ENCODE measurements at regions not wholly inside any gene's neighbourhood (a gene's known extent, or its start where the extent isn't known, plus 50 kb on each side); places are given as distances from the start of the nearest gene placed in this dataset.

DNA sequence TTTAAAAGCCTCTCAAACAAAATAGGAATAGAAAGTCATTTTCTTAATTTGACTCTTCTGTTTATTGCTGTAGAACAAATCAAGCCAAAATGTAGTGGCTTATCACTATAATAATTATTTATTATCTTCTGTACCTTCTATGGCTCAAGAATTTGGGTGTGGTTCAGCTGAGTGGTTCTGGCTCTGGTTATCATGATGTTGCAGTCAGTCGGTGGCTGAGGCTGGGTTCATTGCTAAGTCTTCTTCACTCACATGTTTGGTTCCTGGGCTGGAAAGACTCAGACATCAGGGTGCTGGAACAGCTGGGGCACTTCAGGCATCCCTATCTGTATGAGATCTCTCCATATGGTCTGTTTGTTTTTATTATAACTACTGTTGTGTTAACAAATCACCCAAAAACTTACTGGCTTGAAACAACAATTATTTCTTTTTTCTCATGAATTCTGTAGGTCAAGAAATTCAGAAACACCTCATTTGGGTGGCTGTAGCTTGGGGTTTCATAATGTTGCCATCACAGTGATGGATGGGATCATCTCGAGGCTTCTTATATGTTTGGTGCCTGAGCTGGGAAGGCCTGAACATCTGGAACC is 165.5 kb upstream of the FOXN2 start:
- no peak overlapping the region for H3K4me3 ChIP-seq (ENCODE audit: control insufficient read depth, low read depth, low read length)
- no peak for DNase-seq (ENCODE audit: low read depth)
- TF ChIP-seq, protein P1, sequence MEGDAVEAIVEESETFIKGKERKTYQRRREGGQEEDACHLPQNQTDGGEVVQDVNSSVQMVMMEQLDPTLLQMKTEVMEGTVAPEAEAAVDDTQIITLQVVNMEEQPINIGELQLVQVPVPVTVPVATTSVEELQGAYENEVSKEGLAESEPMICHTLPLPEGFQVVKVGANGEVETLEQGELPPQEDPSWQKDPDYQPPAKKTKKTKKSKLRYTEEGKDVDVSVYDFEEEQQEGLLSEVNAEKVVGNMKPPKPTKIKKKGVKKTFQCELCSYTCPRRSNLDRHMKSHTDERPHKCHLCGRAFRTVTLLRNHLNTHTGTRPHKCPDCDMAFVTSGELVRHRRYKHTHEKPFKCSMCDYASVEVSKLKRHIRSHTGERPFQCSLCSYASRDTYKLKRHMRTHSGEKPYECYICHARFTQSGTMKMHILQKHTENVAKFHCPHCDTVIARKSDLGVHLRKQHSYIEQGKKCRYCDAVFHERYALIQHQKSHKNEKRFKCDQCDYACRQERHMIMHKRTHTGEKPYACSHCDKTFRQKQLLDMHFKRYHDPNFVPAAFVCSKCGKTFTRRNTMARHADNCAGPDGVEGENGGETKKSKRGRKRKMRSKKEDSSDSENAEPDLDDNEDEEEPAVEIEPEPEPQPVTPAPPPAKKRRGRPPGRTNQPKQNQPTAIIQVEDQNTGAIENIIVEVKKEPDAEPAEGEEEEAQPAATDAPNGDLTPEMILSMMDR (conservative IDR thresholded peaks at IDR 0.05; ENCODE audit: control insufficient read depth, insufficient read depth, low read depth, low read length): no peak

DNA sequence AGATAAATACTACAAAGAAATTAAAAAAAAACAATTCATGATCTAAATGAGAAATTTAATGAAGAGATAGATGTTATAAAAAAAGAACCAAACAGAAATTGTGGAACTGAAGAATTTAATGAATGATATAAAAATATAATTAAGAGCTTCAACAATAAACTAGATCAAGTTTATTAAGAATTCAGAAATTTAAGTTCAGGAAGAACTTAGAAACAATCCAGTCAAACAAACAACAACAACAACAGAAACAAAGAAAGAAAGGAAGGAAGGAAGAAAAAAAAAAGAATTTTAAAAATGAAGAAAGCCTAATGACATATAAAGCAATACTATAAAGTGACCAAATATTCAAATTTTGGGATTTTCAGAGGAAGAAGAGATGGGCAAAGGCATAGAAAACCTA is 157.3 kb upstream of the FOXN2 start:
- DNase-seq (ENCODE audit: low read depth): no peak
- no peak overlapping the region for H3K4me3 ChIP-seq (ENCODE audit: control insufficient read depth, low read depth, low read length)
- TF ChIP-seq, protein P1 (conservative IDR thresholded peaks at IDR 0.05; ENCODE audit: control insufficient read depth, insufficient read depth, low read depth, low read length): no peak

DNA sequence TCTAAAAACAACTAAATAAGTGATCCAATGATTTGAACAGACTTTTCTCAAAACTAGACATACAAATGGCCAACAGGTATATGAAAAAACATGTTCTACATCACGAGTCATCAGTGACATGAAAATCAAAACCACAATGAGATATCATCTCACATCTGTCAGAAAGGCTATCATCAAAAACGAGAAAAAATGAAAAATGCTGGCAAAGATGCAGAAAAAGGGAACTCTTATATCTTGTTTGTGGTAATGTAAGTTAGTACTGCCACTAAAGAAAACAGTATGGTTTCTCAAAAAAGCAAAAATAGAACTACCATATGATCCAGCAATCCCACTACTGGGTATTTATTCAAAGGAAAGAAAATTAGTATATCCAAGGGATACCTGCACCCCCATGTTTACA is 152.9 kb upstream of the FOXN2 start:
- TF ChIP-seq, protein P1 (conservative IDR thresholded peaks at IDR 0.05; ENCODE audit: control insufficient read depth, insufficient read depth, low read depth, low read length): no peak
- DNase-seq (ENCODE audit: low read depth): no peak
- H3K4me3 ChIP-seq (ENCODE audit: control insufficient read depth, low read depth, low read length): no peak overlapping the region

DNA sequence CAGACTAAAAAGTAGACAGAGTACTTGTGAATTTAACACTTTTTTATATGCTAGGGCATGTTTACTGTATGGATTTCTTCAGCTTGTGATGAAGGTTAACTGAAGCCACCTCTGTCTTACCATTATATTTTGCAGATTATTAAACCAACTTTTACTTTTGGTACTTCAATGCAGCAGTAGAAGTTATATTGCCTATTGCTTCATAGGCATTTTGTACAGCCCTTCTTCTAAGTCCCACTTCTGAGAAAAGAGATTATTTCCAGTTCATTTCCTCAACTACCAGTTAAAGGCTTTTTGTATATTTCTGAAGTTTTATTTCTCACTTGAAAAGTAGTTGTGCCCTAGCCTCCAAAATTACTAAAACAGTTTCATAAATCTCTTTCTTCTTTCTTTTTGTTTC is 151.7 kb upstream of the FOXN2 start:
- DNase-seq (ENCODE audit: low read depth): no peak
- TF ChIP-seq, protein P1 (conservative IDR thresholded peaks at IDR 0.05; ENCODE audit: control insufficient read depth, insufficient read depth, low read depth, low read length): no peak
- no peak overlapping the region for H3K4me3 ChIP-seq (ENCODE audit: control insufficient read depth, low read depth, low read length)

DNA sequence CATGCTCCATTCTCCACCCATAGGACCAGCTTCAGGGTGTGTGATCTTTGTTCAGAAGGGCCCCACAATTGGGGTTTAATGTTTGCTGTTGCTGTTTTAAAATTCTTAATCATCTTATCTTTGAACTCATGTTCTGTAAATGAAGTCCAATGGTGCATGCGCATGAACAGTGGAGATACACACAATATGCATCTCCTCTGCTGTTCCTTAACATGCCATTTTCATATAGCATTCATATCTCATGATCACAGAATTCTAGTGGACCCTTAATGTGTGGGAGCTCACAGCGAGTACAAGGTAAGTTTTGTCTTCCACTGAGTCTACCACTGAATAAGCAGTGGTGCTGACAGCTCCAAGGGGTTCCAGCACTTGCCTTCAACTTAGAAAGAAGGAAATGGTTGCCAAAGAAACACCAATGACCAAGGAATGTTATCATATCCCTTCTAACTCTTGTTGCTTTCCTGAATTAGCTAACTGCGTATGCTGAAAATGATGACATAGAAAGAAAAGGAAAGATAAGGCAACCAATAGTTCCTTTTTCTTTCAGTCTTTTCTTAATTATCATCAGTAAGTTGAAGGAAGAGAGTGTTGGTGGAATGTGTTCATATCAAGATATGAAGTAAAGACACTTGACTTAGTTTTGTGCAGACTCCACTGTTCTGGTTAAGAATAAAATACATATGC is 149.3 kb upstream of the FOXN2 start:
- H3K4me3 ChIP-seq (ENCODE audit: control insufficient read depth, low read depth, low read length): no peak overlapping the region
- no peak for DNase-seq (ENCODE audit: low read depth)
- TF ChIP-seq, protein P1 (conservative IDR thresholded peaks at IDR 0.05; ENCODE audit: control insufficient read depth, insufficient read depth, low read depth, low read length): no peak

DNA sequence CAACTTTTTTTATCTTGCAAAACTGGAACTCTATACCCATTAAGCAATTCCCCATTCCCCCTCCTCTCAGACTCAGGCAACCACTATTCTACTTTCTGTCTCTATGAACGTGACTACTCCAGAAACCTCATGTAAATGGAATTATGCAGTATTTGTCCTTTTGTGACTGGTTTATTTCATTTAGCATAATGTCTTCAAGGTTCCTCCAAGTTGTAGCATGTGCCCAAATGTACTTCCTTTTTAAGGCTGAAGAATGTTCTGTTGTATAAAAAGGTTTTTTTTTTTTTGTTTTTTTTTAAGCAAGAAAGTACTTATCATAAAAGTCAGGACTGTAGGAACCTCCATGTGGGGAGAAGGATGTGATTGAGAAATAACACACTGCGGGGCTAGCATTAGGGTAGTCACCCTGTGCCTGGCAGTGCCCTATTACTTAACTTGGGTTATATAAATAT is 145.3 kb upstream of the FOXN2 start:
- TF ChIP-seq, protein P1 (conservative IDR thresholded peaks at IDR 0.05; ENCODE audit: control insufficient read depth, insufficient read depth, low read depth, low read length): no peak

More for the DNA sequence above, 145.3 kb upstream of the FOXN2 start:
- H3K4me3 ChIP-seq (ENCODE audit: control insufficient read depth, low read depth, low read length): no peak overlapping the region
- DNase-seq (ENCODE audit: low read depth): no peak

Measured in fibroblast of mammary gland (primary cell).